Neutrophil (primary cell): ENCODE measurements at regions not wholly inside any gene's neighbourhood (a gene's known extent, or its start where the extent isn't known, plus 50 kb on each side); places are given as distances from the start of the nearest gene placed in this dataset.

ENCODE experiments used
- H3K27ac ChIP-seq: fragments of 200-600 bp; sonication (generic); 2 replicates; pipeline ENCODE4 v1.5.1; 2016; ENCODE audit warnings: mild to moderate bottlenecking, moderate library complexity
- H3K27me3 ChIP-seq: fragments of 200-600 bp; sonication (generic); 2 replicates; pipeline ENCODE4 v1.6.0; 2016; ENCODE audit warnings: mild to moderate bottlenecking
- H3K36me3 ChIP-seq: fragments of 200-600 bp; sonication (generic); 2 replicates; pipeline ENCODE4 v1.5.1; 2017
- H3K4me1 ChIP-seq, 2 experiments: fragments of 200-600 bp in 1 of 2; sonication (generic) in 1 of 2; 1 replicate in 1 of 2; 2 replicates in 1 of 2; pipeline versions ENCODE4 v1.5.1 to v1.6.1; 2013 to 2016; ENCODE audit warnings: low read depth in 1 of 2, low read length in 1 of 2, mild to moderate bottlenecking in 1 of 2, moderate library complexity in 1 of 2; ENCODE audit not compliant: control insufficient read depth in 1 of 2, insufficient read depth in 1 of 2
- H3K4me3 ChIP-seq, 2 experiments: fragments of 200-600 bp in 1 of 2; sonication (generic) in 1 of 2; 1 replicate in 1 of 2; 2 replicates in 1 of 2; pipeline ENCODE4 v1.5.1; 2013 to 2016; ENCODE audit warnings: low read depth in 1 of 2, low read length in 1 of 2, mild to moderate bottlenecking in 1 of 2, moderate library complexity in 1 of 2
- H3K9me3 ChIP-seq: fragments of 200-600 bp; sonication (generic); 2 replicates; pipeline ENCODE4 v1.5.1; 2016
- TF ChIP-seq, protein P1 (sequence below): fragments of 200-600 bp; sonication (generic); IDR thresholded peaks from 2 replicates; pipeline ENCODE4 v1.5.1; 2016; ENCODE audit warnings: antibody characterized with exemption

- Histone ChIP-seq H3K27me3 (no peaks in the 10 kb centered on the region), H3K4me1 (no peaks in the 10 kb centered on the region), H3K4me3 (no peak overlapping the region), H3K9me3 (no peaks in the 10 kb centered on the region), H3K27ac (no peak overlapping the region), H3K36me3 (no peaks in the 10 kb centered on the region)
- TF ChIP-seq, protein P1, sequence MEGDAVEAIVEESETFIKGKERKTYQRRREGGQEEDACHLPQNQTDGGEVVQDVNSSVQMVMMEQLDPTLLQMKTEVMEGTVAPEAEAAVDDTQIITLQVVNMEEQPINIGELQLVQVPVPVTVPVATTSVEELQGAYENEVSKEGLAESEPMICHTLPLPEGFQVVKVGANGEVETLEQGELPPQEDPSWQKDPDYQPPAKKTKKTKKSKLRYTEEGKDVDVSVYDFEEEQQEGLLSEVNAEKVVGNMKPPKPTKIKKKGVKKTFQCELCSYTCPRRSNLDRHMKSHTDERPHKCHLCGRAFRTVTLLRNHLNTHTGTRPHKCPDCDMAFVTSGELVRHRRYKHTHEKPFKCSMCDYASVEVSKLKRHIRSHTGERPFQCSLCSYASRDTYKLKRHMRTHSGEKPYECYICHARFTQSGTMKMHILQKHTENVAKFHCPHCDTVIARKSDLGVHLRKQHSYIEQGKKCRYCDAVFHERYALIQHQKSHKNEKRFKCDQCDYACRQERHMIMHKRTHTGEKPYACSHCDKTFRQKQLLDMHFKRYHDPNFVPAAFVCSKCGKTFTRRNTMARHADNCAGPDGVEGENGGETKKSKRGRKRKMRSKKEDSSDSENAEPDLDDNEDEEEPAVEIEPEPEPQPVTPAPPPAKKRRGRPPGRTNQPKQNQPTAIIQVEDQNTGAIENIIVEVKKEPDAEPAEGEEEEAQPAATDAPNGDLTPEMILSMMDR = no peak
Observed at GRCh38 chr18:78125206-78125896, 854.3 kb upstream of the SALL3 start.

DNA sequence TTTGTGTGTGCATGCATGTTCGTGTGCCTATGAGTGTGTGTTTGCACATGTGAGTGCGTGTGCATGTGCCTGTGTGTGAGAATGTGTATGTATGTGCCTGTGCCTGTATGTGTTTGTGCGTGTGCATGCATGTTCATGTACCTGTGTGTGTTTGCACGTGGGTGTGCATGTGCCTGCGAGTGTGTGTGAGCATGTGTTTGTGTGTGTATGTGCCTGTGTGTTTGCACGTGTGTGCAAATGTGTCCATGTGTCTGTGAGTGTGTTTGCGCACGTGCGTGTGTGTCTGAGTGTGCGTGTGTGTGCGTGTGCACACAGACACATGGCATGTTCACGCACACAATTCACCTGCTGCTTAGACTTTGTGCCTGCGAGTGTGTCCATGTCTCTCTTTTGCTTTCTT, 853.5 kb upstream of the SALL3 start:
- Histone ChIP-seq H3K27me3 (no peaks in the 10 kb centered on the region), H3K9me3 (no peaks in the 10 kb centered on the region), H3K36me3 (no peaks in the 10 kb centered on the region), H3K4me1 (no peaks in the 10 kb centered on the region), H3K4me3 (no peak overlapping the region), H3K27ac (no peak overlapping the region)
- TF ChIP-seq, protein P1 = no peak

DNA sequence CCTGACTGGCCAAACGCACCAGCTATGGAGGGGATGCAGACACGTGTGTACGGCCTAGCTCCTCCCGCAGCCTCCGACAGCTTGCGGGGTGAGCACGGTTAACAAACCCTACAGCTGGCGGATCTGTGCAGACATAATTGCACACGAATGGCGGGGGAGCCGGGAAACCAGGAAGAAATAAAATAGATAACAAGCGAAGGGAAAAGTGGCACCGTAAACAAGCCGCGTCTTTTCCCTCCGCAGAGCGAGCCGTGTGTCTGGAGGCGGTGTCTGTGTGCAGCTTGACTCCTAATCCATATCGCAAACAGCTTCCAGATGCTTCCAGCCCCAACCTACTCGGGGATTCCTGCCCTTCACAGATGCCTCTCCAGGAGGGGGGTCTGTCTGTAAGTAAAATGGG, 853.1 kb upstream of the SALL3 start:
- H3K27me3 ChIP-seq = no peaks in the 10 kb centered on the region
- no peak overlapping the region for H3K4me3 ChIP-seq
- H3K9me3 ChIP-seq = no peaks in the 10 kb centered on the region
- TF ChIP-seq, protein P1 = no peak
- H3K27ac ChIP-seq = no peak overlapping the region
- no peaks in the 10 kb centered on the region for H3K36me3 ChIP-seq
- no peaks in the 10 kb centered on the region for H3K4me1 ChIP-seq

GRCh38 chr18:78127041-78127440, 852.6 kb upstream of the SALL3 start:
- Histone ChIP-seq H3K4me1 (no peaks in the 10 kb centered on the region), H3K4me3 (no peak overlapping the region), H3K27ac (no peak overlapping the region), H3K27me3 (no peaks in the 10 kb centered on the region), H3K36me3 (no peaks in the 10 kb centered on the region), H3K9me3 (no peaks in the 10 kb centered on the region)
- TF ChIP-seq, protein P1 = no peak

DNA sequence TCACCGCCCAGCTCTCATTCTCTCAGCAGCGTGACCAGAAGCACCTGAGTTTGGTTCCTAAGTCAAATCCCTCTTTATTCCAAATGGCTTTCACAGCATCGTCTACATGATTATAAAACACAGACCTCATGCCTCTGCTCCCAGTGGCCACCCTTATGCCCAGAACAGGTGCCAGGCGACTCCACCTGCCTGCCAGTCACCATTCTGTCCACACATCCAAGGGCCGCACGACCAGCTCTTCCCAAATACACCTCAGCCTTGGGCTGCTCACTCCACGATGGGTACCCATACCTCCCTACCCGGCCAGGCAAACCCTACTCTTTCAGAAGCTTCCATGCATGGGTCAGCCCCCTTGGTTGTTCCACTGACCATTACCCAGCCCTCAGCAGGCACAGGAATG, 851.6 kb upstream of the SALL3 start:
- H3K36me3 ChIP-seq = no peaks in the 10 kb centered on the region
- H3K27me3 ChIP-seq = no peaks in the 10 kb centered on the region
- H3K9me3 ChIP-seq = no peaks in the 10 kb centered on the region
- no peak overlapping the region for H3K27ac ChIP-seq
- H3K4me3 ChIP-seq = no peak overlapping the region
- TF ChIP-seq, protein P1 = no peak
- H3K4me1 ChIP-seq = no peaks in the 10 kb centered on the region
